Upper lobe of left lung (tissue), 4 donors: ENCODE measurements at regions not wholly inside any gene's neighbourhood (a gene's known extent, or its start where the extent isn't known, plus 50 kb on each side); places are given as distances from the start of the nearest gene placed in this dataset.

Source experiments
- CTCF ChIP-seq, 6 experiments: fragments of 450-650 bp in 4 of 6; fragments of 200-600 bp in 2 of 6; sonication (generic) in 2 of 6; IDR thresholded peaks; one replicate each; pipeline ENCODE4 v1.5.1; 2016 to 2019; ENCODE audit warnings: antibody characterized with exemption in 6 of 6
- POLR2A ChIP-seq, 4 donors: fragments of 450-650 bp; IDR thresholded peaks; one replicate each; pipeline ENCODE4 v1.5.1; 2016 to 2017; ENCODE audit warnings: antibody characterized with exemption in 4 of 4, mild to moderate bottlenecking in 2 of 4
- POLR2AphosphoS5 ChIP-seq, 2 donors: sonication (generic); formaldehyde crosslinking; IDR thresholded peaks; one replicate each; pipeline ENCODE4 v1.5.1; 2017; ENCODE audit warnings: antibody characterized with exemption in 2 of 2

- TF ChIP-seq POLR2AphosphoS5 (IDR thresholded peaks at IDR 0.05), result no peak
- TF ChIP-seq CTCF (IDR thresholded peaks at IDR 0.05), result no peak
- TF ChIP-seq POLR2A (IDR thresholded peaks at IDR 0.05), result no peak
Observed at GRCh38 chr12:131635491-131636122, 75.3 kb upstream of the SFSWAP start.
